GM21737 (cell line): ENCODE measurements at regions not wholly inside any gene's neighbourhood (a gene's known extent, or its start where the extent isn't known, plus 50 kb on each side); places are given as distances from the start of the nearest gene placed in this dataset.
"Not testable (repeated sequence)": the region's sequence is repeated elsewhere in the genome, so short reads cannot be mapped to it uniquely, and the experiment has no call there.

Source experiments
- ATAC-seq: cut with Tn5 transposase; IDR thresholded peaks from one replicate; pipeline ENCODE4 v1.9.1; 2021; ENCODE audit warnings: mild to moderate bottlenecking, moderate library complexity; ENCODE audit not compliant: unreplicated experiment

GRCh38 chr4:117900832-117901231 is 133.5 kb upstream of the NDST3 start:
- no peak for ATAC-seq

GRCh38 chr4:117907646-117908045 is 126.6 kb upstream of the NDST3 start:
- ATAC-seq, result no peak

- no peak for ATAC-seq
Measured at GRCh38 chr4:117908306-117909207, 125.7 kb upstream of the NDST3 start.

GRCh38 chr4:117916728-117917127 is 117.6 kb upstream of the NDST3 start:
- no peak for ATAC-seq

GRCh38 chr4:117922311-117922710 is 112.0 kb upstream of the NDST3 start:
- ATAC-seq, result not testable (repeated sequence)

GRCh38 chr4:117927823-117928222 is 106.5 kb upstream of the NDST3 start:
- not testable (repeated sequence) for ATAC-seq

- no peak for ATAC-seq
Measured at GRCh38 chr4:117941611-117942010, 92.7 kb upstream of the NDST3 start.

- ATAC-seq, result no peak
Measured at GRCh38 chr4:117949621-117950020, 84.7 kb upstream of the NDST3 start.

GRCh38 chr4:117957571-117957970 is 76.7 kb upstream of the NDST3 start:
- ATAC-seq, result no peak

- ATAC-seq, result no peak
Measured at GRCh38 chr4:117965622-117966021, 68.7 kb upstream of the NDST3 start.

- no peak for ATAC-seq
Measured at GRCh38 chr4:117968606-117969005, 65.7 kb upstream of the NDST3 start.

GRCh38 chr4:117971403-117971802 is 62.9 kb upstream of the NDST3 start:
- ATAC-seq, result no peak

GRCh38 chr4:117983541-117984365 is 50.5 kb upstream of the NDST3 start:
- ATAC-seq, result no peak

GRCh38 chr4:117984366-117984680 is 50.0 kb upstream of the NDST3 start:
- no peak for ATAC-seq
